GM19328 (cell line): ENCODE measurements at regions not wholly inside any gene's neighbourhood (a gene's known extent, or its start where the extent isn't known, plus 50 kb on each side); places are given as distances from the start of the nearest gene placed in this dataset.

ENCODE experiments used
- ATAC-seq: cut with Tn5 transposase; IDR thresholded peaks from one replicate; pipeline ENCODE4 v1.9.1; 2021; ENCODE audit warnings: mild to moderate bottlenecking, moderate library complexity; ENCODE audit not compliant: unreplicated experiment

DNA sequence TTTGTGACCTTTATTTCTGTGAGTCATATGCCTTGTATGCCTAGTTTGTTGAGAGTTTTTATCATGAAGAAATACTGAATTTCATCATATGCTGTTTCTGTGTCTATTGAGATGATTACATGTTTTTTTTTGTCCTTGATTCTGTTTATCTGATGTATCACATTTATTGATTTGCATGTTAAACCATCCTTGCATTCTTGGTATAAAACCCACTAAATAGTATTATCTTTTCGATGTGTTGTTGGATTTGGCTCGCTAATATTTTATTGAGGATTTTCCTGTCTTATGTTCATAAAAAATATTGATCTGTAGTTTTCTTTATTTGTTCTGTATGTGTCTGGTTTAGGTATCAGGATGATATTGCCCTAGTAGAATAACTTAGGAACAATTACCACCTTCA is 164.7 kb upstream of the CHRM3 start:
- ATAC-seq, result no peak

DNA sequence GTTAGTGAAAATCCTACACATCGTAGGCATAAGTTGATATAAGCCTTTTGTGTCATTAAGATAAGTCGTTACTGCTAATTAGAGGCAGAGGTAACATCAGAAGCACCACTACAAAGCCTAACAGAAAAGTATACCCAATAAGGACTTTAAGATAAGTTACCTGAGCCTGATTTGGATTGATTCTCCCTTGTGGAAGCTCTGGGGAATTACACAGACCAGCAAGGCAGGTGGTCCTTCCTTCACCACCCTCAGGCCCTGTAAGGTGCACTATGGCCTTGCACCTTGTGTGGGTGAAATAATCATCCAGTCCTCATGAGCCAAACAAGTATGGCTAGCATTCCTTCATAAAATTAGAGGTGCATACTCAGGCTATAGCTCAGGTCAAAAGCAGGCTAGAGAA is 166.7 kb upstream of the CHRM3 start:
- ATAC-seq, result no peak

DNA sequence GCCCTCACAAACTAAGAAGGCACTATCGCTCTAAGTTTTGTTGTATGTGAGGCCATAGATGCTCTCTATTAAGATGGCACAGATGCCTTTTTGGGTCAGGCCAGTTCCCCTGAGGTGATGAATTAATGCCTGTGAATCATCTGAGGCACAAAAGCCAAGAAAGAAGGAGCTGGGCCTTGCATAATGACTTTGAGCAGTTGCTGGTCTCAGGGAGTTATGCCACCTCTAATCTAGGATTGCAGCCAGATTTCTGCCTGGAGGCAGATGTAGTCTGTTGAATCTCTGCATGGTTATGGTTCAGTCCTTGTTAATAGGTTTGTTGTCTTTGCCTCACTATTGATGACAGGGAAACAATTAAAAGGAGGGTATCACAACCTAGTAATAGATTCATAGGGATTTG is 168.1 kb upstream of the CHRM3 start:
- ATAC-seq, result no peak

DNA sequence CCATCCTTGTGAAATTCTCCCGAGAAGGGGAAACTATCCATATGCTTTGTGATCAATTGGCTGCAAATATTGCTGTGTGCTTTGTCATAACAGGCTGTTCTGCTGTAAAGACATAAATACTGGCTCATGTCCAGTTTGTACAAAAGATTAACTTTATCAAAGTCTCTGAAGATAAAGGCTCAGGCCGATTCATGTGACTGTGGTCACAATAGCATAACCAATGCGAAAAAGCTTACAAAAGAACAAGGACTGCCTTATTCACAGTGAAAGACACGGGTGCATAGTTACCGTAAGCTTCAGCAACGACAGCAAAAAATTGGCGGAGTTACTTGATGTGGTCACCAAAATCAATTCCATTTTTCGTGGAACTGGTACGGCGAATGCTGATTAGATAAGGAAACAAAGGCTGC is 173.6 kb upstream of the CHRM3 start:
- no peak for ATAC-seq

DNA sequence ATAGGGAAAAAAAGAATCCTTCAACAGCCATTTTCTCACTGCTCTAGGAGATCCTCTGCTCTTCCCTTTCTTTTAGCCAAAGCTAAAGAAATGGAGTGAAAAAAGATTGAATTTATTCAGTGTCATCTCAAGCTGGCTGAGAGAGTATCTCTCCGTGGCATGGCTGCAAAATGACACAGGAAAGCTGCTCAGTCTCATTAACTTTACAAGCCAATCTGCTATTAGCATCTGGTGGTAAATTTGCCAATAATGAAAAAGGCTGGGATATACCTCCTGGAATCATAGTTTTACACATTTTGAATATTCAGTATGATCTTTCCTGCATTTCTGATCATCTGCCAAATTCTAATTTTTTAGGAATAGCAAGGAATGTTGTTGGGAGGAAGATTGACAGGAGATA is 176.8 kb upstream of the CHRM3 start:
- ATAC-seq, result no peak

DNA sequence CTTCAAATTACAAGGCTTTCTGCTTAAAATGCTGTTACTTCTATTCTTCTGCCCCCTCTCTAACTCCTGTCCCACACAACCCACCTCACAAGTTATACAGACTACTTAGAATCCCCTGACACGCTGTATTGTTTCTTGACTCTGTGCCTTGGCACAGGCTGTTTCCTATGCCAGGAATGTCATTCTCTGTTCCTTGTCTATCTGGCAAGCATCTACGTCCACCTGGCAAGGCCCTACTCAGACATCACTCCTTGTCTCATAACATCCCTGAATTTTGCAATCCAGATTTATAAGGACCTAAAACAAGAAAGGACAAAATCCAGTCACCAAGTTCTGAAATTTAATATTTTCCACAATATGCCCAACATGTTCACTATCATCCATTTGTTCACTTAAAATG is 182.0 kb upstream of the CHRM3 start:
- no peak for ATAC-seq

DNA sequence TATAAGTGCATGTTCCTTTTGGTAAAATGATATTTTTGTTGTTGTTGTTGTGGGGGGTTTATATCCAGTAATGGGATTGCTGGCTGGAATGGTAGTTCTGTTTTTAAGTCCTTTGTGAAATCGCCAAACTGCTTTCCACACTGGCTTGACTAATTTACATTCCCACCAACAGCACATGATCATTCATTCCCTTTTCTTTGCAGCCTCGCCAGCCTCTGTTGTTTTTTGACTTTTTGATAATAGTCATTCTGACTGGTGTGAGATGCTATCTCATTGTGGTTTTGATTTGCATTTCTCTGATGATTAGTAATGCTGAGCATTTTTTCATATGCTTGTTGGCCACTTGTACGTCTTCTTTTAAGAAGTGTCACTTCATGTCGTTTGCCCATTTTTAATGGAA is 188.5 kb upstream of the CHRM3 start:
- ATAC-seq, result no peak

DNA sequence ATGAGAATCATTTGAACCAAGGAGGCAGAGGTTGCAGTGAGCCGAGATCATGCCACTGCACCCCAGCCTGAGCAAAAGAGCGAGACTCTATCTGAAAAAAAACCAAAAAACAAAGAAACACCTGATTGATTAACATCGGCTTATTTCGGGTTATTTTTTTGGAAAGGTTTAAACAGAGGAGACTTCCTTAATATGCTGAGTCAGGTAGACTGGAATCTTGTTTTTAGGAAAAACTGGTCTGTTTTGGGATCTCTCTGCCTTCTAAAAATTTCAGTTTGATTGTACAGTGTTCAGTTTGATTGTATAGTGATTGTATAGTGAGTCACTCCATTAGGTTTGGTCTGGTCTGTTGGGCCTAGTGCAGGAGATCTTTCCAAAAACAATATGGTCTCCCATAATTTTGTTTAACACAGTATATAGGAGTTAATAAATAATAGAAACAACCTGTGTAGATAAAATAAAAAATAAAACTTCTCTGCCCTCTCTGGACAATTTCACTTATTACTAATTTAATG is 196.3 kb upstream of the CHRM3 start:
- no peak for ATAC-seq

DNA sequence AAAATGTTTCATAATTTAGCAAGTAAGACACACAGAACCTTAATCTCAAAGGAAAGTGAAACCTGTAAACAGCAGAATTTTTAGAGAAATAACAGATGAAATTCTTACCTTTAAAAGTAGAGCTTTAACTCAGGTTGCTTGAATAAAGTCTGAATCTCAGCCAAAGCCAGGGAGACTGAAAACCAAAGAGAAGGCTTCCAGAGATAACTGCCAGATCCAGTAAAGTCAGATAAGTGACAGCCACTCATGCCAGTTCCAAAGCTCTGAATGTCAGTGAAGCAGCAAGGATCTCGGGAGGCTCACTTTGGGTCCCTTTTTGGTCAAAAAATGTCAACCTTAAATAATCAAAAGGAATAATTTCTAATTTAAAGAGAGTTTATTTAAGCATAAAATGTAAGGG is 199.9 kb upstream of the CHRM3 start:
- ATAC-seq, result no peak

DNA sequence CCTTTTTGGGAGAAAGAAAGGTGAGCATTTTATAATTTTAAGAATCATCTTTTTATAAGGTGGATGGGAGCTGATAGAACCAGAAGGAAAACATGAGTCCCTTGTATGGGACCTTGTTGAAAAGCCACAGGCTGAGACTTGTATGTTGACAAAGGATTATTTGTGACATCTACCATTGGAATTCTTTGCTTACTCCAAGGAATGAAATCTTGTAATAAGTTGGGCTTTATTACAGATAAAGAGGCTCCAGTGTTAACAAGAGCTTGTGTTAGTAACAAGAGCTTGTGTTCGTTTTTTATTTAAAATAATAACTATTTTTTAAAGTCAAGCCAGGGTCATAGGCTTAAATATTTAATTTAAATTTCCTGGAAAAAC is 201.1 kb upstream of the CHRM3 start:
- ATAC-seq, result no peak

DNA sequence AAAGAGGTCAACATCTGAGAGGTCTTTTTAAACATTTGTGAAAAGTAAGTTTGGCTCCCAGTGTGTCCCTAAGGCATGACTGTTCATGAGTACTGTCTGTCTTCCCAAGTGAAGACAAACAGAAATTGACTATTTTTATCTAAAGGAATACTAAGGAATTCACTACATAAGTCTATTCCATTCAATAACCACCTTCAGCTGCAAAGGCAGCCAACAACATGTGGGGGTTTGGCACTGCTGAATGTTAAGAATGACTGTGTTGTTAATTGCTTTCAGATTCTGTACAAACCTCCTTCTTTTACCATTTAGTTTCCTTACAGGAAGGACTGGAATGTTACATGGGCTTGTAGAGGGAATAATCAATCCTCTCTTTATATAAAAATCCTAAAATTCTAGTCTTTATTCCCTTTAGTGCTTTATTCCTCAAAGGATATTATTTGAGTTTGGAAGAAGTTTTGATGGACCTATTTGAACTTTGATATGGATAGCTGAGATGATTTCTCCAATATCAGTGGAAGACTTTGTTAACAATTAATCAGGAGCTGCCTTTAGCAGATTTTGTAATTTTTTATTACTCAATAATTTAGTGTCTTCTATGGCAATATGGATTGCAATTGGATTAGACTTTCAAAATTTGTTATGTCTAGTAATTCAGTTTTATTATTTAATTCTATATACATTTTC is 201.7 kb upstream of the CHRM3 start:
- ATAC-seq, result no peak

DNA sequence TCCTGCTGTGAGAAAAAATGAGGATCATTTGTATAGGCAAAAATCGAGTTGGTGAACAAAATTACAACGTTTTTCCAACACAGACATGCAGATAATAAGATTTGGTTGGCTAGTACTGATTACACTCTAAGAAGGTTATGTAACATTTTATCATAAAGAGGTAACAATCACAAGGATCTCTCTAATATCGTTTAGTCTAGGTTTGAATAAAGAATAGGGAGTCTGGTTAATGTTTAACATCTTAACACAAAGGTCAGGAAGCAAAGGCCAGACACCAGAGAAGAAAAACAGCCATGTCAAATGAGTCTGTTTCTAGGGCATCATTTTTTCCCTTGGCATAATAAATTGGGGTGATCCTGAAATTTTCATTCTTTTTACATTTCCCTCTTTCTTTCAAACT is 207.4 kb upstream of the CHRM3 start:
- no peak for ATAC-seq

DNA sequence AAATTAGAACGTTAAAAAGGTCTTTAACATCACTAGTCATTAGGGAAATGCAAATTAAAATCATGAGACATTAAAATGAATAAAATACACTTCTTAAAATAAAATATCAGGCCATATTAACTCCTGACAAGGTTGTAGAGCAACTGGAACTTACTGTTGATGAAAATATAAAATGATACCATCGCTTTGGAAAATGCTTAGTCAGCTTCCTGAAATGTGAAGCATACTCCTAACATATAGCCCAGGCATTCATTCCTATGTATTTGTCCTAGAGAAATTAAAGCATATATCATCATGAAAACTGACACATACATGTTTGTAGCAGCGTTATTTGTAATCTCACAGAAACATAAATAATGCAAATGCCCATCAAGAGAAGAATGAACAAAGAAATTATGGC is 211.5 kb upstream of the CHRM3 start:
- ATAC-seq, result no peak

DNA sequence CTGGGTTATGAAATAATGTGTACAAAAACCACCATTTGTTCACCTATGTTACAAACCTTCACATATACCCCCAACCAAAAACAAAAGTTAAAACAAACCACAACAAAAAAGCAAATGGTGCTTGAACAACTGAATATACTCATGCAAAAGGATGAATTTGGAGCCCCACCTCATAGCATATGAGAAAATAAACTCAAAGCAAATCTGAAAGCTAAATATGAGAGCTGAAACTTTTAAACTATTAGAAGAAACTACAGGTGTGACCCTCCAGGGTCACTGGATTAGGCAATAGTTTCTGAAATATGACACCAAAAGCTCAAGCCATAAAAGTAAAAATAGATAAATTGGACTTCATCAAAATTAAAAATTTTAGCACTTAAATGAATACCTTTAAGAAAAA is 215.5 kb upstream of the CHRM3 start:
- no peak for ATAC-seq

DNA sequence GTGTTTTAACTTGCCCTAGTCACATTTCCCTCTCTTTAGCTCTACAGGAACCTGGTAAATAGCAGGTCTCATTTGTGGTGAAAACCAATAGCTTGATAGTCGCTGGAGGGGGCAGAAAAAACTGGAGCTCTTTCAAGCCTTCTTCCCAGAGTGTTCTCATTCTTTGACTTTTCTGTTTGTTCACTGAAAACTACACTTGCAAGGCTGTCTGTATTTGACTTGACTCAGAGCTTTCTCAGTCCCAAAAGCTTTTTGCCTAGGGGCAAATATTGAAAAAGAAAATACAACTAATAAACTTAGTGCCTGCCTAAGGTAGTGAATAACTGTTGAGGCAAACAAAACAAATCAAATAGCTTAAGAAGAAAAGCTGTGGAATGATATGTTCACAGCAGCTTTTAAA is 217.1 kb upstream of the CHRM3 start:
- no peak for ATAC-seq

DNA sequence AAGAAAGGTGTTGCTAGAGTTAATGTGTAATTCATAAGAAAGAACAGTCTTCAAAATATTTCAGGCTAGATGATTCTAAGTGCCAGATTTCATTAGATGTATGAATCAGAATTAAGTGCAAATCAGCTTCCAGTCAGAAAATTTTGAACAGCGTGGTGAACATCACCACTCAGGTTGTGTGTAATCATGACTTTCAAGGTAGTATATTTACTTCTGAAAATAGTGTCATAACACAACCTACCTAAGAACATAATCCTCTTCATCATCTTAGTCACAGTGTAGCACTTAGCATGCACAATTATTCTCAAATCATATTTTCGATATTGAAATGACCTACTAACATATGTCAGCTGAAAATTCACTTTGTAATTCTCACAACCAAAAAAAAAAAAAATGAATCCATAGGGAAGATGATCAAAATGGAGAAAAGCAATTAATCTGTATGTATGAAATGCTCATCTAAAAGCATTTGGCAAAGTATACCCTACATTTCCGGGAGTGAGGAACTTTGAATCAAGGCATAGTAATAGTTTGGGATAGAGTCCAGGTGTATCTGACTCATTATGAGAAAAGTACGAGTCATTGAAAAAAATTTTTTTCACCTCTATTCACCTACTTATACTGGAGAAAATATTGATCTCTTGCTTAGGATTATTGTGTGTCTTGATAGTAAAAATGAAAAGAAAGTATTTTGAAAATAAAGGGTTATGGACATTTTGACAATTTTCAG is 221.8 kb upstream of the CHRM3 start:
- ATAC-seq, result no peak

DNA sequence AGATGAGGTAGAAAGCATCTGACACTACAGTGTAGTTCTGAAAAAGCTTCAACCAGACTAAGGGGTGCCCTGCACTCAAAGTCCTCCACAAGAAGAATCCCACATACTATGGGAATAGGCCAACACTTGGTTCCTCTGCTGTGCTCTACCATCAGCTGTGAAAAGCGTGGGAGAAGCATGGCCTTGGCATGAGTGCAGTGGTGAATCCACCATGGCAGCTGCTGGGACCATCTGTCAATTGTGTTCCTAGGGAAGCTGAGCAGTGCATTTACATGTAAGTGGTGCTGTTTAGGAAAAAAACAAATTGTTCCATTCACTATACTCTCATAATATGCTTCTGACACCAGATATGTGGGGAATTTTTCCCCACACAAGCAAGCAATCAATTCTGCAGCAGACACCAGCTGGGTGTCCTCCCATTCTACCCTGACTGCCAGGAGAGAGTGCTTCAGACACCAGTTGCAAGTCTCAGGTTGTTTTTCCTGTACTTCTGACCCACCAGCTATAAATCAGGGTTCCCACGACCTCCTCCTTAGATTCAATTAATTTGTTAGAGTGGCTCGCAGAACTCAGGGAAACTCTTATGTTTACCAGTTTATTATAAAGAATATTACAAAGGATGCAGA is 230.8 kb upstream of the CHRM3 start:
- ATAC-seq, result no peak

DNA sequence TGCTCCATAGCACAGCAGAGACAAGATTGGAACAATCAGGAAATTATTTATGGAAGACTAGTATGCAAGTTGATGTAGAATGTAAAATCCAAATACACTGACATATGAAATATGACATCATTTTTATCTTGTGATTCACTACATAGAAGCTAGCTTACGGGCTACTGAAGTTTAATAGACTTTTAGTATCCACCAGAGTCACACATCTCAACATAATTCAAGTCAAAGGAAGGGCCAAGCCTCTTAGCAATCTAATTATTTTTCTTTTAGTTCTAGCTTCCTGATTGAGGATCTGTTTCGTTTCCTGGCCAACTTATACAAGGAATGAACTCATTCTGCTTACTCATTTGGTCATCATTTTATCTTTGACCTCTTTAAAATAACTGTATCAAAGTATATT is 234.4 kb upstream of the CHRM3 start:
- ATAC-seq, result no peak

DNA sequence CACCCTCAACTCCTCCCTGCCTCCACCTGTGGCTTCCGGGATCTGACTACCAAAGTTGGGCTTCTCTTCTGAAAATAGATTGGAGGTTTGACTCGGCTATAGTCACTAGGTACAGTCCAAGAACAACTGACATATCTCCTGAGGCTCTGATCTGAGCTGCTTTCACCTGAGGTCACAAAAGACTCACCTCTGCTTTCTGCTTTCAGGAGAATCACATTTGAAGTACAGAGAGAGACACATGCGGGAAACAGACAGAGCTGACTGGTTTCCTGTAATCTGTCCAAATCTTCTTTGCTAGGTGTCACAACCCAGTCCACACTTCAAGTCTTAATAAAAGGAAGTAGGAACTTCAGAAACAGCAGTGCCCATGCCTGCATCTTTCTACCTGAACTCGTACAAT is 245.4 kb upstream of the CHRM3 start:
- no peak for ATAC-seq

DNA sequence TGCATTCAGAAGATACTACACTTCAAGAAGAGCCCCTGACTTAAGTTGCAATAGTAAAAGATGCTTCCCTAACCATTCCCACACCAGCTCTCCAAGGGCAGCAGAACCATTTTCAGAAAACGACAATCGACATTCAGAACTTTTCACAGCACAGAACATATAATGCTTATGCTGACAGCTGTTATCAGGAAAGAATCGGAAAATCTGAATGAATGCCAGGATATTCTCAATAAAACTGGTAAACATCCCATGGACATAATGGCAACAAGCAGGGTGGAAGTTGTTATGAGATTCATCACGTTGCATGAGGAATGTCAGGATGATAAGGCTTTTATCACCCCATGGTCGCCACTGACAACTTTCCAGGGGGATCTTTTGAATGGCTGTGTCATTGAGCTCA is 246.6 kb upstream of the CHRM3 start:
- no peak for ATAC-seq

DNA sequence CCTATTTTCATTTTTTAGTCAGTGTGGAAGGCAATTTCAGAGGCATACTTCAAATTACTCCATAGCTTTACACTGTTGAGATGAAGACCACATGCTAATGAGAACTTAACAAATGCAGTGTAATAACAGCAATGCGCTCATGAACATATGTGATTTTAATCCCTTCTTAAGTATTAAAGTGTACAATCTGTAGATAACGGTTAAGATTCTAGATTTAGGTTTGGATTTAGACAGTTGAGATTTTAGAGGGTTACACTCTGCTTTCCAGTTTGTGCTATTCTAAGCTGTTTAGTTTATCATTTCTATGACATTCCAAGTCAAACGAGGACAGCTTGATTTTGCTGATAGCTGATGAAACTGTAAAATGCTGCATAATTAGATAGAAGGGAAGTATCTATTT is 257.8 kb upstream of the CHRM3 start:
- no peak for ATAC-seq

DNA sequence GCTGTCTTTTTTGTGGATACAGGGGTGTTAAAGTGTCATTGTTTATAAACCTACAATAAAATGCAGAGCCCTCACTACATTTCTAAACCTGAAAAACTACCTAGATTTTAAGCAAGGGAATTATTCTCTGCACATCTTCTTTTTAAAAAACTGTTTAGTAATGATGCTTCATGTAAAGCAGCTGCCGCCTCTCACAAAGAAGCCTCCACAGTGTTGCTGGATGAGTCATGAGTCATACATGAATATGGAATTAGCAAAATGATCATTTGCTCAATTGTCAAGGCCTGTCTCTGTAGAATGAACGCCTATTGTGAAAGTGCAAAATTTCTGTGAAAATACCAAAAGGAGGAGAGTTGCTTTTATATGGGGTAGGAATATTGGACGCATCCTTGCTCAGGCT is 259.5 kb upstream of the CHRM3 start:
- ATAC-seq, result no peak
